Colonic mucosa (tissue), 4 donors: ENCODE measurements at regions not wholly inside any gene's neighbourhood (a gene's known extent, or its start where the extent isn't known, plus 50 kb on each side); places are given as distances from the start of the nearest gene placed in this dataset.

ENCODE experiments used
- DNase-seq: peaks from one replicate; pipeline ENCODE4 v3.0.0-alpha.2; 2020
- H3K27ac ChIP-seq: fragments of 200-600 bp; one replicate; pipeline ENCODE4 v1.8.0; 2021
- H3K27me3 ChIP-seq: fragments of 200-600 bp; one replicate; pipeline ENCODE4 v1.8.0; 2021
- H3K36me3 ChIP-seq: fragments of 200-600 bp; one replicate; pipeline ENCODE4 v1.8.0; 2021
- H3K4me1 ChIP-seq: fragments of 200-600 bp; one replicate; pipeline ENCODE4 v1.8.0; 2021; ENCODE audit warnings: mild to moderate bottlenecking
- H3K4me3 ChIP-seq: fragments of 200-600 bp; one replicate; pipeline ENCODE4 v1.8.0; 2021
- H3K9ac ChIP-seq, 2 donors: one replicate each; pipeline ENCODE4 v1.7.0; 2013; ENCODE audit warnings: control low read depth in 2 of 2, low read depth in 2 of 2, low read length in 2 of 2
- H3K9me3 ChIP-seq: fragments of 200-600 bp; one replicate; pipeline ENCODE4 v1.8.0; 2021
- CTCF ChIP-seq: fragments of 200-600 bp; IDR thresholded peaks from one replicate; pipeline ENCODE4 v1.8.0; 2022; ENCODE audit warnings: antibody characterized with exemption, mild to moderate bottlenecking
- intact Hi-C: fragments of 100-400 bp; cut with DNase I; formaldehyde crosslinking; loops from one replicate; pipeline ENCODE4 v1.14.1; 2022
- donor health status: healthy.
- donor health status: DM: no; HTN: no; CAD: no.
- donor health status: DM: no; HTN: no; CAD: no.

GRCh38 chr10:111996103-111996502, 187.5 kb downstream of the GPAM start:
- H3K4me1 ChIP-seq: no peaks in the 10 kb centered on the region

GRCh38 chr10:111998728-111999127, 184.8 kb downstream of the GPAM start:
- intact Hi-C loops: no loop called here
- Histone ChIP-seq H3K9me3 (no peaks in the 10 kb centered on the region), H3K9ac (no peak overlapping the region), H3K4me1 (no peaks in the 10 kb centered on the region), H3K36me3 (no peaks in the 10 kb centered on the region), H3K27me3 (no peaks in the 10 kb centered on the region), H3K27ac (no peak overlapping the region), H3K4me3 (no peak overlapping the region)
- DNase-seq: no peak
- TF ChIP-seq CTCF: no peak

More at GRCh38 chr10:111996103-111996502, 187.5 kb downstream of the GPAM start:
- Histone ChIP-seq H3K27me3 (no peaks in the 10 kb centered on the region), H3K36me3 (no peaks in the 10 kb centered on the region), H3K4me3 (no peak overlapping the region), H3K9ac (no peak overlapping the region), H3K27ac (no peak overlapping the region), H3K9me3 (no peaks in the 10 kb centered on the region)
- no peak for DNase-seq
- intact Hi-C loops: no loop called here
- no peak for TF ChIP-seq CTCF

- Histone ChIP-seq H3K4me1 (no peaks in the 10 kb centered on the region), H3K9me3 (no peaks in the 10 kb centered on the region), H3K4me3 (no peak overlapping the region), H3K36me3 (no peaks in the 10 kb centered on the region), H3K27me3 (no peaks in the 10 kb centered on the region), H3K27ac (no peak overlapping the region), H3K9ac (no peak overlapping the region)
- no peak for TF ChIP-seq CTCF
- intact Hi-C loops: no loop called here
- no peak for DNase-seq
Measured at GRCh38 chr10:111999205-111999914, 184.2 kb downstream of the GPAM start.

- intact Hi-C loops: no loop called here
- H3K27ac ChIP-seq: no peak overlapping the region
- TF ChIP-seq CTCF: no peak
Measured at GRCh38 chr10:111999915-112000302, 183.7 kb downstream of the GPAM start.

GRCh38 chr10:112000466-112000865, 183.1 kb downstream of the GPAM start:
- Histone ChIP-seq H3K4me1 (no peaks in the 10 kb centered on the region), H3K4me3 (no peak overlapping the region), H3K27me3 (no peaks in the 10 kb centered on the region), H3K9ac (no peak overlapping the region), H3K9me3 (no peaks in the 10 kb centered on the region), H3K36me3 (no peaks in the 10 kb centered on the region), H3K27ac (no peak overlapping the region)
- no peak for TF ChIP-seq CTCF
- DNase-seq: no peak
- intact Hi-C loops: no loop called here

More at GRCh38 chr10:111999915-112000302, 183.7 kb downstream of the GPAM start:
- Histone ChIP-seq H3K4me3 (no peak overlapping the region), H3K9me3 (no peaks in the 10 kb centered on the region), H3K4me1 (no peaks in the 10 kb centered on the region), H3K36me3 (no peaks in the 10 kb centered on the region), H3K27me3 (no peaks in the 10 kb centered on the region), H3K9ac (no peak overlapping the region)
- DNase-seq: no peak
